ENCODE measurements at regions not wholly inside any gene's neighbourhood (a gene's known extent, or its start where the extent isn't known, plus 50 kb on each side); places are given as distances from the start of the nearest gene placed in this dataset.

DNA sequence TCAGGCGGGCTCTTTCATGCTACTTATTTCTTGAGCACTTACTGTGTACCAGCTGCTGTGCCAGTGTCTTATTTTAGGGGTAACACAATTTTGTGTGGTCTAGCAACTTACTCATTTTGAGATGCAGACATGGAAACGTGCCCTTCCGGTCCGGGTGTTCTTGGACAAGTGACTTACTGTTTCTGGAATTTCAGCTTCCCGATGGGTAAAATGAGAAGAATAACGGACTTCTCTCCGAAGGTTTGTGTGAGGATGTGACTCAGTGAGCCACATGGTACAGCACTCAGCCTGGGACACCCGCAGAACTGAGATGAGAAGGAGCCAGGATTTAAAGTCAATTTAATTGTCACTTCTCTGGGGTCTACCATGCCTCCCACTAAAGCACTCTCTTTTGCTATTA, 114.5 kb upstream of the SYT13 start:
- DNase-seq (ENCODE audit: low read depth, low spot score), result no peak
- no peak overlapping the region for H3K9ac ChIP-seq (ENCODE audit: insufficient read length, low read depth)
- no peaks in the 10 kb centered on the region for H3K36me3 ChIP-seq (ENCODE audit: insufficient read depth, insufficient read length, low read length)
- H3K4me3 ChIP-seq (ENCODE audit: insufficient read length, low read depth), result no peak overlapping the region
- TF ChIP-seq ZNF274 (IDR thresholded peaks at IDR 0.05; ENCODE audit: low read depth, low read length) (no peak), SUZ12 (IDR thresholded peaks at IDR 0.05; ENCODE audit: extremely low read depth, insufficient read depth, insufficient read length) (no peak), YY1 (IDR thresholded peaks at IDR 0.05; ENCODE audit: insufficient read depth, insufficient read length) (no peak)
- no peaks in the 10 kb centered on the region for H3K4me1 ChIP-seq (ENCODE audit: insufficient read depth, insufficient read length)
- no peaks in the 10 kb centered on the region for H3K27me3 ChIP-seq (ENCODE audit: insufficient read depth, insufficient read length)
- no peaks in the 10 kb centered on the region for H3K9me3 ChIP-seq (ENCODE audit: insufficient read depth, low read length)

DNA sequence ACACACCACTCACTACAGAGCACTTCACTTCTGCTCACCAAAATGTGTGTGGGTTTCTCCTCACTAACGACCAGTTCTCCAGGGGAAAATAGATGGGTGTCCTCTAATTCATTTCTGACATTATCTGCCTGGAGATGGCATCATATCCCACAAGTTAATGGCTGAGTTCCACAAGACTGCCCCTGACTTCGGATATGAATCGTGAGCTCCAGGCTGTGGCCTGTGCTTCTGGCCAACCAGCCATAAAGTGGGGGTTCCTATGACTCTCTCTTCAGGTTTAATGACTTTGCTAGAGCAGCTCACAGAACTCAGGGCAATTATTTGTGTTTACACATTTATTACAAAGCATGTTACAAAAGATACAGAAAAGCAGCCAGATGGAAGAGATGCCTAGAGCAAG, 113.0 kb upstream of the SYT13 start:
- no peak for TF ChIP-seq SUZ12 (IDR thresholded peaks at IDR 0.05; ENCODE audit: extremely low read depth, insufficient read depth, insufficient read length)
- TF ChIP-seq ZNF274 (IDR thresholded peaks at IDR 0.05; ENCODE audit: low read depth, low read length), result no peak
- TF ChIP-seq YY1 (IDR thresholded peaks at IDR 0.05; ENCODE audit: insufficient read depth, insufficient read length), result no peak
- Histone ChIP-seq H3K4me3 (ENCODE audit: insufficient read length, low read depth) (no peak overlapping the region), H3K9ac (ENCODE audit: insufficient read length, low read depth) (no peak overlapping the region), H3K36me3 (ENCODE audit: insufficient read depth, insufficient read length, low read length) (no peaks in the 10 kb centered on the region), H3K9me3 (ENCODE audit: insufficient read depth, low read length) (no peaks in the 10 kb centered on the region), H3K4me1 (ENCODE audit: insufficient read depth, insufficient read length) (no peaks in the 10 kb centered on the region), H3K27me3 (ENCODE audit: insufficient read depth, insufficient read length) (peaks cover 1% of the 10 kb centered on the region)
- no peak for DNase-seq (ENCODE audit: low read depth, low spot score)

DNA sequence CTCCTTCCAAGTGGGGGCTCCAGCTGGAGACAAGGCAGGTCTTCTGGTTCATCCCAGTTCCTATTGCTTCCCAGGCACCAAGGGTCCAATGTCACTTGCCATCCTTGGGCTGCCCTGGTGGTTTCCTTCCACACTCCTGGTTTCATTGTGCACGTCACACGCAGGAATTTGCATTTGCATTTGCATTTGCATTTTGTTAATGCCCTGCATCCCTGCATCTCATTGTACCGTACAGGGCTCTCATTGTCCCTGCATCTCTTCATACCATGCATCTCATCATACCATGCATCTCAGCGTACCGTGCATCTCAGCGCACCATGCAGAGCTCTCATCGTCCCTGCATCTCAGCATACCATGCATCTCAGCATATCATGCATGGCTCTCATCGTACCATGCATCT, 112.2 kb upstream of the SYT13 start:
- TF ChIP-seq ZNF274 (IDR thresholded peaks at IDR 0.05; ENCODE audit: low read depth, low read length) (no peak), SUZ12 (IDR thresholded peaks at IDR 0.05; ENCODE audit: extremely low read depth, insufficient read depth, insufficient read length) (no peak), YY1 (IDR thresholded peaks at IDR 0.05; ENCODE audit: insufficient read depth, insufficient read length) (no peak)
- H3K36me3 ChIP-seq (ENCODE audit: insufficient read depth, insufficient read length, low read length), result no peaks in the 10 kb centered on the region
- no peaks in the 10 kb centered on the region for H3K4me1 ChIP-seq (ENCODE audit: insufficient read depth, insufficient read length)
- H3K27me3 ChIP-seq (ENCODE audit: insufficient read depth, insufficient read length), result peaks cover 4% of the 10 kb centered on the region
- H3K9ac ChIP-seq (ENCODE audit: insufficient read length, low read depth), result no peak overlapping the region
- no peaks in the 10 kb centered on the region for H3K9me3 ChIP-seq (ENCODE audit: insufficient read depth, low read length)
- H3K4me3 ChIP-seq (ENCODE audit: insufficient read length, low read depth), result no peak overlapping the region
- DNase-seq (ENCODE audit: low read depth, low spot score), result no peak

DNA sequence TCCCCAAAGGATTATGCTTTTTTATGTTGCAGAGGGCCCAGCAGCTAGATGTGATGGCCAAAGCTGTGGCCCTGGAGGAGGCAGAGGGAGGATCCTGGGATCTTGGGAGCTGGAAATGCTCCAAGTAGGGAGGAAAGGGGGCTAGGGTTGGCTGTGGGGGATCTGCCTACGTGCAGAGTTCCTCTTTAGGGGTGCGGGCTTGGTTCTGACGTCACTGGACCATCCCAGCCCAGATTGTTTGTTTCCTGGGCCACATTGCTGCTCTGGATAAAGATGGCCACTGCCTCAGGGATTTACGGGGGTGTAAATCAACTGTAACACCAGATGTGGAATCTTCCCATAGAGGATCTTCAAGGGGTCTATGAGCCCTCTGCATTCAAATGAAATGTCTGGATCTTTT, 110.3 kb upstream of the SYT13 start:
- H3K4me1 ChIP-seq (ENCODE audit: insufficient read depth, insufficient read length), result no peaks in the 10 kb centered on the region
- peaks cover 4% of the 10 kb centered on the region for H3K27me3 ChIP-seq (ENCODE audit: insufficient read depth, insufficient read length)
- no peak for DNase-seq (ENCODE audit: low read depth, low spot score)
- no peak overlapping the region for H3K4me3 ChIP-seq (ENCODE audit: insufficient read length, low read depth)
- no peak overlapping the region for H3K9ac ChIP-seq (ENCODE audit: insufficient read length, low read depth)
- no peak for TF ChIP-seq ZNF274 (IDR thresholded peaks at IDR 0.05; ENCODE audit: low read depth, low read length)
- no peak for TF ChIP-seq YY1 (IDR thresholded peaks at IDR 0.05; ENCODE audit: insufficient read depth, insufficient read length)
- no peak for TF ChIP-seq SUZ12 (IDR thresholded peaks at IDR 0.05; ENCODE audit: extremely low read depth, insufficient read depth, insufficient read length)
- H3K9me3 ChIP-seq (ENCODE audit: insufficient read depth, low read length), result no peaks in the 10 kb centered on the region
- no peaks in the 10 kb centered on the region for H3K36me3 ChIP-seq (ENCODE audit: insufficient read depth, insufficient read length, low read length)

DNA sequence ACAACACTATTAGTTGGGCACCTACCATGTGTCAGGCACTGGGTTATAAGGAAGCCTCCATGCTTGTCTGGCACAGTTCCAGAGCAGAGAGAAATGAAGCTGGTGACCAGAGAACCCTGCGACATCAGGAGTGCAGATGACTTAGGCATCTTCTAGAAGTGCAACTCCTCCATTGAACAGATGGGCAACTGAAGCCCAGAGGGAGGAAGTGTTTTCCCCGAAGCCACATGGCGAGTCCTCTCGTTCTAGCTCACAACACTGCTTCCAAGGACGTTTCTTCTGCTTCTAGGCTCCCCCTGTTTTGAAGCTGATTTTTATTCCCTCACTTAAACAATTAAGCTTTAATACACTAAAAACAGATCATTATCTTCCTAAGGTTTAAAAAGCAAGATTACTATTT, 109.8 kb upstream of the SYT13 start:
- no peaks in the 10 kb centered on the region for H3K36me3 ChIP-seq (ENCODE audit: insufficient read depth, insufficient read length, low read length)
- no peak for DNase-seq (ENCODE audit: low read depth, low spot score)
- H3K27me3 ChIP-seq (ENCODE audit: insufficient read depth, insufficient read length), result peaks cover 4% of the 10 kb centered on the region
- TF ChIP-seq ZNF274 (IDR thresholded peaks at IDR 0.05; ENCODE audit: low read depth, low read length) (no peak), SUZ12 (IDR thresholded peaks at IDR 0.05; ENCODE audit: extremely low read depth, insufficient read depth, insufficient read length) (no peak), YY1 (IDR thresholded peaks at IDR 0.05; ENCODE audit: insufficient read depth, insufficient read length) (no peak)
- H3K4me3 ChIP-seq (ENCODE audit: insufficient read length, low read depth), result no peak overlapping the region
- H3K4me1 ChIP-seq (ENCODE audit: insufficient read depth, insufficient read length), result no peaks in the 10 kb centered on the region
- no peak overlapping the region for H3K9ac ChIP-seq (ENCODE audit: insufficient read length, low read depth)
- no peaks in the 10 kb centered on the region for H3K9me3 ChIP-seq (ENCODE audit: insufficient read depth, low read length)

DNA sequence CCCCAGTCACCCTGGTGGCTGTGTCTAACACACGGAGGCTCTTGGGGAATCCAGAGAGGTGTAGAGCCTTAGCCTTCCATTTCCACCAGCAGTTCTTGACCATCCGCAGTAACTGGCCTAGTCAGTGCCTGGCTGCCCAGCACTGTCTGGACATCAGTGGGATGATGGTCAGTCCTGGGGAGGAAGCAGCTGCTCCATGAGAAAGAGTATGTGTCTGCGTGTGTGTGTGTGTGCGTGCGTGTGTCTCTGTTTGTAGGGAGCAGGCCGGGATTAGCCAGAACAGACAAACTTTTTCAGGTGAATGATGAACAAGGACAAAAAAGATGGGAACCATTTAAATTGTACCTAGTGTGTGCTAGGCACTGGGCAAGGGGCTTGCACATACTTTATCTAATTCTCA, 109.3 kb upstream of the SYT13 start:
- H3K9ac ChIP-seq (ENCODE audit: insufficient read length, low read depth), result no peak overlapping the region
- DNase-seq (ENCODE audit: low read depth, low spot score), result no peak
- H3K4me3 ChIP-seq (ENCODE audit: insufficient read length, low read depth), result no peak overlapping the region
- no peaks in the 10 kb centered on the region for H3K9me3 ChIP-seq (ENCODE audit: insufficient read depth, low read length)
- H3K4me1 ChIP-seq (ENCODE audit: insufficient read depth, insufficient read length), result peaks cover 4% of the 10 kb centered on the region
- H3K27me3 ChIP-seq (ENCODE audit: insufficient read depth, insufficient read length), result peaks cover 4% of the 10 kb centered on the region
- TF ChIP-seq SUZ12 (IDR thresholded peaks at IDR 0.05; ENCODE audit: extremely low read depth, insufficient read depth, insufficient read length) (no peak), YY1 (IDR thresholded peaks at IDR 0.05; ENCODE audit: insufficient read depth, insufficient read length) (no peak), ZNF274 (IDR thresholded peaks at IDR 0.05; ENCODE audit: low read depth, low read length) (no peak)
- no peaks in the 10 kb centered on the region for H3K36me3 ChIP-seq (ENCODE audit: insufficient read depth, insufficient read length, low read length)

DNA sequence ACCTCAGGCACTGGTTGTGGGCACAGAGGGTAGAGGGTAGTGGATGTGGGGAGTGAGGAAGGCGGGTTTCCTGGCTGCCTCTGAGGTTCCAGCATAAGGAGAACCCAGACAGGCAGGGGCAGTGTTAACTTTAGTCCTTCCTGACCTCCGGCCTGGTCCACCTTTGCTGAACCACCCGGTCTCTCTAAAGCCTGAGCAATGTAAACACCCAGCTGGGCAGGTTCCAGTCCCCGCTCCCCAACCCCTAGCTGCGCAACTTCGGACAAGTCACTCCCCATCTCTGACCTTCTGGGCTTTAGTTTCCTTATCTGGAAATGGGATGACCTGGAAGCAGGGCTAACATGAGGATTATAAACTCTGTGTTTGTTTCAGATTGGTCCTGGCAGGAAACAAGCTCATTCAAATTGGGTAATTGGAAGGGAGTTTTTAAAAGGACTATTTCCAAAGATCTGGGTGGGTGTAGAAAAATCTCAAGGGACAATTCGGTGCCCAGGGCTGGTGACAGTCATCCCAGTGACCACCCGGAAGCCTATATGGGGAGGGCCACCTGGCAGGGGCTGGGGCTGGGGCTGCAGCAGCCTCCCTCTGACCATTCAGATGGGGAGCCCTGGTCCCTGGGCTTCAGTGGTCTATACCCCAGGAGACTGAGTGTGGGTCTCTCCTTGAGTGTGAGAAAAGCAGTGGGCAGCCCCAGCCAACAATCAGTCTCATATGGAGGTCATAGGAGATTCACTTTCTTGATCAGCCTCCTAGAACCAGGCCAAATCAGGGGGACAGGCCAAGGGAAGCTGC, 108.3 kb upstream of the SYT13 start:
- TF ChIP-seq SUZ12 (IDR thresholded peaks at IDR 0.05; ENCODE audit: extremely low read depth, insufficient read depth, insufficient read length) (no peak), ZNF274 (IDR thresholded peaks at IDR 0.05; ENCODE audit: low read depth, low read length) (no peak), YY1 (IDR thresholded peaks at IDR 0.05; ENCODE audit: insufficient read depth, insufficient read length) (no peak)
- Histone ChIP-seq H3K36me3 (ENCODE audit: insufficient read depth, insufficient read length, low read length) (no peaks in the 10 kb centered on the region), H3K9me3 (ENCODE audit: insufficient read depth, low read length) (no peaks in the 10 kb centered on the region), H3K4me3 (ENCODE audit: insufficient read length, low read depth) (no peak overlapping the region), H3K27me3 (ENCODE audit: insufficient read depth, insufficient read length) (peaks cover 4% of the 10 kb centered on the region), H3K9ac (ENCODE audit: insufficient read length, low read depth) (no peak overlapping the region), H3K4me1 (ENCODE audit: insufficient read depth, insufficient read length) (peaks cover 7% of the 10 kb centered on the region)
- DNase-seq (ENCODE audit: low read depth, low spot score), result no peak

Measured in NT2/D1 (cell line).